Type B pancreatic cell (in vitro differentiated cells): ENCODE measurements at regions not wholly inside any gene's neighbourhood (a gene's known extent, or its start where the extent isn't known, plus 50 kb on each side); places are given as distances from the start of the nearest gene placed in this dataset.

Source experiments
- DNase-seq: peaks from one replicate; pipeline ENCODE4 v3.0.0; 2021; ENCODE audit warnings: mixed read lengths; ENCODE audit not compliant: unreplicated experiment; ENCODE audit errors: extremely low spot score
- H3K27ac Mint-ChIP-seq: 2 replicates; pipeline ENCODE4 v1.8.0; 2021; ENCODE audit warnings: mild to moderate bottlenecking, mixed read lengths
- H3K27me3 Mint-ChIP-seq: 2 replicates; pipeline ENCODE4 v1.8.0; 2021; ENCODE audit warnings: mixed read lengths
- H3K36me3 Mint-ChIP-seq: 2 replicates; pipeline ENCODE4 v1.8.0; 2021; ENCODE audit warnings: mixed read lengths
- H3K4me1 Mint-ChIP-seq: one replicate; pipeline ENCODE4 v1.8.0; 2021; ENCODE audit warnings: mixed read lengths; ENCODE audit not compliant: unreplicated experiment
- H3K4me3 Mint-ChIP-seq: 2 replicates; pipeline ENCODE4 v1.8.0; 2021; ENCODE audit warnings: mild to moderate bottlenecking, mixed read lengths
- H3K9me3 Mint-ChIP-seq: 2 replicates; pipeline ENCODE4 v1.8.0; 2021; ENCODE audit warnings: mixed read lengths
- TF ChIP-seq, protein P1 (sequence below): fragments of 200-600 bp; sonication (generic); conservative IDR thresholded peaks from 2 replicates; pipeline ENCODE4 v1.5.0; 2021; ENCODE audit warnings: antibody characterized with exemption, mild to moderate bottlenecking

DNA sequence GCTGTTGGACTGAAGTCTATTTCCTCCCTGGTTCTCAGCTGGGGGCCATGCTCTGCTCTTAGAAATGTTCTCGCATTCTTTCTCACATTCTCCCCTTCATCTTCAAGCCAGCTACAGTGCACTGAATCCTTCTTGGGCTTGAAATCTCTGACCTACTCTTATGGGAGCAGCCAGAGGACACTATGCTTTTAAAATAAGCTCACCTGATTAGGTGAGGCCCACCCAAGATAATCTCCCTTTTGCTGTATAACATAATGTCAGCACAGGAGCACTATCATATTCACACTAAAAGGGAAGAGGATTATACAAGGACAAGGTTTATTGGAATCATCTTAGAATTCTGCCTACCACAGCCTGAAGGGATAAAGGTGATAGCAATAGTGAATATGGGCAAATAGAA is 146.3 kb downstream of the ZNF674 start:
- TF ChIP-seq, protein P1, sequence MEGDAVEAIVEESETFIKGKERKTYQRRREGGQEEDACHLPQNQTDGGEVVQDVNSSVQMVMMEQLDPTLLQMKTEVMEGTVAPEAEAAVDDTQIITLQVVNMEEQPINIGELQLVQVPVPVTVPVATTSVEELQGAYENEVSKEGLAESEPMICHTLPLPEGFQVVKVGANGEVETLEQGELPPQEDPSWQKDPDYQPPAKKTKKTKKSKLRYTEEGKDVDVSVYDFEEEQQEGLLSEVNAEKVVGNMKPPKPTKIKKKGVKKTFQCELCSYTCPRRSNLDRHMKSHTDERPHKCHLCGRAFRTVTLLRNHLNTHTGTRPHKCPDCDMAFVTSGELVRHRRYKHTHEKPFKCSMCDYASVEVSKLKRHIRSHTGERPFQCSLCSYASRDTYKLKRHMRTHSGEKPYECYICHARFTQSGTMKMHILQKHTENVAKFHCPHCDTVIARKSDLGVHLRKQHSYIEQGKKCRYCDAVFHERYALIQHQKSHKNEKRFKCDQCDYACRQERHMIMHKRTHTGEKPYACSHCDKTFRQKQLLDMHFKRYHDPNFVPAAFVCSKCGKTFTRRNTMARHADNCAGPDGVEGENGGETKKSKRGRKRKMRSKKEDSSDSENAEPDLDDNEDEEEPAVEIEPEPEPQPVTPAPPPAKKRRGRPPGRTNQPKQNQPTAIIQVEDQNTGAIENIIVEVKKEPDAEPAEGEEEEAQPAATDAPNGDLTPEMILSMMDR = no peak
- H3K4me3 Mint-ChIP-seq = no peak overlapping the region
- H3K9me3 Mint-ChIP-seq = peaks cover 7% of the 10 kb centered on the region
- no peak for DNase-seq
- H3K36me3 Mint-ChIP-seq = peaks cover 6% of the 10 kb centered on the region
- no peak overlapping the region for H3K27ac Mint-ChIP-seq
- H3K4me1 Mint-ChIP-seq = no peaks in the 10 kb centered on the region
- no peaks in the 10 kb centered on the region for H3K27me3 Mint-ChIP-seq

DNA sequence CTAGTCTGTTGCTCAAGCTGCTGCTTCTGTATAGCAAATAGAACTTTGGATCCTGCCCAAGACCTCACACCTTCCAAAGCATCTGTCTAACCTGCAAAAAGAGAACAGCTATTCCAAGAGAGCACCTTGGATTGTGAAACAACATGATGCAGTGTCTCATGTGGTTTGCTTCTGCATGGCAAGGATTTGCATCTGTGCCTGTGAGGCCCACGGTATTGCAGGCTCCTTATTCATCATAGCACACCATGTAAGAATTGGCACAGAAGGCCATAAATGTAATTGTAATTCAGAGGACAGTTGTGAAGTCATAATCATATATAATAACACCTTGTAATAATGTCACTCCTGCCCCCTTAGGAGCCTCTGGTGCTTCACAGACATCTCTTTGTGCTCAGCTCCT is 147.1 kb downstream of the ZNF674 start:
- no peaks in the 10 kb centered on the region for H3K4me1 Mint-ChIP-seq
- no peak overlapping the region for H3K4me3 Mint-ChIP-seq
- H3K9me3 Mint-ChIP-seq = peaks cover 7% of the 10 kb centered on the region
- no peak for DNase-seq
- TF ChIP-seq, protein P1 = no peak
- H3K27ac Mint-ChIP-seq = no peak overlapping the region
- no peaks in the 10 kb centered on the region for H3K27me3 Mint-ChIP-seq
- peaks cover 6% of the 10 kb centered on the region for H3K36me3 Mint-ChIP-seq

DNA sequence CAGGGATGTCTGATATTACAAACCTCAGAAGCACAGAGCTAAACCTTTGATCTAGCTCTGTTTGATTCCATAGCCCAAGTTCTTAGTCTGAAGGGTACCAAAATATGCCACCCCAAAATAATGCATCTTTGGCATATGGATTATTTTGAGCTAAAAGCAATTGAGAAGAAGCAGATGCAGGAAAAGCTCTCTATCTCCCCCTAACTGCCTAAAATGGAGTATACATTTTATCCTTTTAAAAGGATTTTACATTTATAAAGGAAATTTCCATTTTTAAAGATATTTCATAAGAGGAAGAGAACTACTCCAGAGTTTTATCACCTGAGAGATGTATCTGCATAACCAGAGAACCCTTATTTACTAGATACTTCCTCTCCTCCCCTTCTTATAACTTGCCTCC is 158.7 kb downstream of the ZNF674 start:
- H3K4me3 Mint-ChIP-seq = no peak overlapping the region
- H3K4me1 Mint-ChIP-seq = no peaks in the 10 kb centered on the region
- DNase-seq = no peak
- TF ChIP-seq, protein P1 = peak; percentile 56
- peaks cover 6% of the 10 kb centered on the region for H3K9me3 Mint-ChIP-seq
- H3K36me3 Mint-ChIP-seq = no peaks in the 10 kb centered on the region
- no peak overlapping the region for H3K27ac Mint-ChIP-seq
- H3K27me3 Mint-ChIP-seq = no peaks in the 10 kb centered on the region

DNA sequence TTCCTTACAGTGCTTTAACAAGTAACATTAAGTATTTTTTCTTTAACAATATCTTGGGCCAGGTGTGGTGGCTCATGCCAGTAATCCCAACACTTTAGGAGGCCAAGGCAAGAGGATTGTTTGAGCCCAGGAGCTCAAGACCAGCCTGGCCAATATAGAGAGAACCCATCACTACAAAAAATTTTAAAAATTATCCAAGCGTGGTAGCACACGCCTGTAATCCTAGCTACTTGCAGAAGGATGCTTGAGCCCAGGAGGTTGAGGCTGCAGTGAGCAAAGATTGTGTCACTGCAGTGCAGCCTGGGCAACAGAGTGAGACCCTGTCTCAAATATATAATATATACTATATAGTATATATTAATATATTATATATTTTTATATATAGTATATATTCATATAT is 162.2 kb downstream of the ZNF674 start:
- TF ChIP-seq, protein P1 = no peak
- Mint-ChIP-seq H3K9me3 (no peaks in the 10 kb centered on the region), H3K27me3 (no peaks in the 10 kb centered on the region), H3K4me1 (no peaks in the 10 kb centered on the region), H3K36me3 (no peaks in the 10 kb centered on the region), H3K27ac (no peak overlapping the region), H3K4me3 (no peak overlapping the region)
- no peak for DNase-seq

DNA sequence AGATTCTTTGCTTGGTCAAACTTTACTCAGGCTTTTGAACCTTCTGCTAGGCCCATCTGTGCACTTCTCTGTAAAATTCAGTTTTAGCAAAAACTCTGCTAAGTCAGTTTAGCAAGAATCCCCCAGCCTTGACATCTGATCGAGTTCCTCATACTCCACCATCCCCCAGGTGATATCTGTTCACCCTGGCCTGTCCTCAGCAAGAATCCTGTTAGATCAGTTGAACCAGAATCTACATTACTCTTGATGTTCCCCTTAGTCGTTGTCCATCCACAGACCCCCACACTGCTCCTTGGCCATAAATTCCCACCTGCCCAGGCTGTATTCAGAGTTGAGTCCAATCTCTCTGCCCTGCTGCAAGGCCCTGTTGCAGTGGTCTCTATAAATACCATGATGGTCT is 162.6 kb downstream of the ZNF674 start:
- TF ChIP-seq, protein P1 = no peak
- Mint-ChIP-seq H3K4me1 (no peaks in the 10 kb centered on the region), H3K27ac (no peak overlapping the region), H3K9me3 (no peaks in the 10 kb centered on the region), H3K36me3 (no peaks in the 10 kb centered on the region), H3K27me3 (no peaks in the 10 kb centered on the region), H3K4me3 (no peak overlapping the region)
- DNase-seq = no peak

DNA sequence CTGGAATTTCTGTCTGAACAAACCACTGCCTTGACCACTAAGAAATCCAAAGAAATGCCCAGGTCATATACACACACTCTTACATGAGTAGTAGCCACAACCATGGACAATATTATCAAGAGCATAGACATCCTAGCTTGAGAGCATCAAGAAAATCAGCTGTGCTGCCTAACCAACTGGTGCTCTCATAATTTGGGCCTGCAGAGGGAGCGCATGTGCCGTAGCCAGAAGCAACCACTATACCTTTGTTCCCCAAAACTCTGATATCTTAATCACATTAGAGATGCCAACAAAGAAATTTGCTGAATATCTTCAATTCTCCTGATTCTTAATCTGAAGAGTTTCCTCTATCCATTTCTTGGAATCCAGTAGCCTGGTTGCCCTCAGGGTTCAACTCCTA is 163.6 kb downstream of the ZNF674 start:
- TF ChIP-seq, protein P1 = peak; percentile 63
- Mint-ChIP-seq H3K4me1 (no peaks in the 10 kb centered on the region), H3K9me3 (no peaks in the 10 kb centered on the region), H3K27me3 (no peaks in the 10 kb centered on the region), H3K27ac (no peak overlapping the region), H3K36me3 (no peaks in the 10 kb centered on the region), H3K4me3 (no peak overlapping the region)
- no peak for DNase-seq
